GM12873 (cell line): ENCODE measurements at regions not wholly inside any gene's neighbourhood (a gene's known extent, or its start where the extent isn't known, plus 50 kb on each side); places are given as distances from the start of the nearest gene placed in this dataset.

Source experiments
- CTCF ChIP-seq: IDR thresholded peaks from 2 replicates; pipeline ENCODE4 v1.5.1; 2012; ENCODE audit warnings: low read depth, mild to moderate bottlenecking, moderate library complexity, low read length, control low read depth; ENCODE audit not compliant: insufficient read depth; ENCODE audit errors: missing control alignments

- TF ChIP-seq CTCF: peak; percentile 44
Observed at GRCh38 chr14:81991998-81992397, 458.3 kb upstream of the SEL1L start.

- TF ChIP-seq CTCF: no peak
Observed at GRCh38 chr14:81993432-81993831, 459.8 kb upstream of the SEL1L start.

GRCh38 chr14:82003426-82003825 is 469.8 kb upstream of the SEL1L start:
- TF ChIP-seq CTCF: no peak

- peak; percentile 34 for TF ChIP-seq CTCF
Observed at GRCh38 chr14:82009076-82009475, 475.4 kb upstream of the SEL1L start.

GRCh38 chr14:82009993-82010392 is 476.3 kb upstream of the SEL1L start:
- TF ChIP-seq CTCF: no peak

GRCh38 chr14:82011460-82011859 is 477.8 kb upstream of the SEL1L start:
- TF ChIP-seq CTCF: no peak

GRCh38 chr14:82029038-82029437 is 495.4 kb upstream of the SEL1L start:
- no peak for TF ChIP-seq CTCF

- TF ChIP-seq CTCF: no peak
Observed at GRCh38 chr14:82035397-82035796, 501.7 kb upstream of the SEL1L start.
